ENCODE measurements at regions not wholly inside any gene's neighbourhood (a gene's known extent, or its start where the extent isn't known, plus 50 kb on each side); places are given as distances from the start of the nearest gene placed in this dataset.
"Not testable (repeated sequence)": the region's sequence is repeated elsewhere in the genome, so short reads cannot be mapped to it uniquely, and the experiment has no call there.

GRCh38 chr3:168688267-168688666 is 592.5 kb upstream of the GOLIM4 start:
- Histone ChIP-seq H3K9me3 (no peaks in the 10 kb centered on the region), H3K4me1 (no peaks in the 10 kb centered on the region), H3K27ac (no peak overlapping the region), H3K4me3 (replicated peaks in 1 of 3) (no peak overlapping the region), H3K27me3 (no peaks in the 10 kb centered on the region), H3K36me3 (no peaks in the 10 kb centered on the region)
- 70 to 81% methylated on average over 5 of the region's 5 CpGs for WGBS, 2 donors
- DNase-seq: no peak
- intact Hi-C loops (cut with DNase I): no loop called here
- no peak for TF ChIP-seq CTCF (IDR thresholded peaks at IDR 0.05)
- no peak for TF ChIP-seq POLR2A (IDR thresholded peaks at IDR 0.05)

GRCh38 chr3:168684519-168684918 is 588.8 kb upstream of the GOLIM4 start:
- Histone ChIP-seq H3K9me3 (no peaks in the 10 kb centered on the region), H3K36me3 (no peaks in the 10 kb centered on the region), H3K4me1 (no peaks in the 10 kb centered on the region), H3K27ac (no peak overlapping the region), H3K27me3 (no peaks in the 10 kb centered on the region), H3K4me3 (replicated peaks in 1 of 3) (no peak overlapping the region)
- TF ChIP-seq CTCF (IDR thresholded peaks at IDR 0.05) (no peak), POLR2A (IDR thresholded peaks at IDR 0.05) (no peak)
- intact Hi-C loops (cut with DNase I): no loop called here
- no peak for DNase-seq
- WGBS, 2 donors: 70 to 79% methylated on average over 6 of the region's 6 CpGs

- no peaks in the 10 kb centered on the region for H3K4me1 ChIP-seq
- 87 to 92% methylated on average over 1 of the region's 1 CpG for WGBS, 2 donors
- H3K9me3 ChIP-seq: no peaks in the 10 kb centered on the region
- DNase-seq: no peak
- no peaks in the 10 kb centered on the region for H3K36me3 ChIP-seq
- H3K4me3 ChIP-seq (replicated peaks in 1 of 3): no peak overlapping the region
- H3K27me3 ChIP-seq: no peaks in the 10 kb centered on the region
- TF ChIP-seq POLR2A (IDR thresholded peaks at IDR 0.05) (no peak), CTCF (IDR thresholded peaks at IDR 0.05) (no peak)
- intact Hi-C loops (cut with DNase I): no loop called here
- H3K27ac ChIP-seq: no peak overlapping the region
Observed at GRCh38 chr3:168678730-168679129, 583.0 kb upstream of the GOLIM4 start.

GRCh38 chr3:168671091-168671490 is 575.4 kb upstream of the GOLIM4 start:
- TF ChIP-seq CTCF (IDR thresholded peaks at IDR 0.05) (no peak), POLR2A (IDR thresholded peaks at IDR 0.05) (no peak)
- DNase-seq: no peak
- Histone ChIP-seq H3K27ac (no peak overlapping the region), H3K4me1 (no peaks in the 10 kb centered on the region), H3K27me3 (no peaks in the 10 kb centered on the region), H3K9me3 (no peaks in the 10 kb centered on the region), H3K36me3 (no peaks in the 10 kb centered on the region), H3K4me3 (replicated peaks in 1 of 3) (no peak overlapping the region)
- intact Hi-C loops (cut with DNase I): no loop called here
- WGBS, 2 donors: 79 to 83% methylated on average over 5 of the region's 5 CpGs

GRCh38 chr3:168660879-168661657 is 565.3 kb upstream of the GOLIM4 start:
- H3K9me3 ChIP-seq; H3K27ac ChIP-seq; DNase-seq; intact Hi-C loops (cut with DNase I); H3K36me3 ChIP-seq; H3K4me1 ChIP-seq; H3K4me3 ChIP-seq (replicated peaks in 1 of 3); H3K27me3 ChIP-seq: not testable (repeated sequence)
- WGBS, 2 donors: 91 to 94% methylated on average over 6 of the region's 6 CpGs

Data from thyroid gland (tissue), 4 donors.